Progenitor cell of endocrine pancreas (in vitro differentiated cells): ENCODE measurements at regions not wholly inside any gene's neighbourhood (a gene's known extent, or its start where the extent isn't known, plus 50 kb on each side); places are given as distances from the start of the nearest gene placed in this dataset.
A peak's percentile ranks its signal among the peaks of the same experiment; 100 is the strongest.

Experiments used
- DNase-seq: peaks from one replicate; pipeline ENCODE4 v3.0.0; 2021; ENCODE audit warnings: low spot score; ENCODE audit not compliant: unreplicated experiment
- H3K27ac Mint-ChIP-seq: 2 replicates; pipeline ENCODE4 v1.8.0; 2021; ENCODE audit warnings: mild to moderate bottlenecking, moderate library complexity, mixed read lengths
- H3K27me3 Mint-ChIP-seq: 2 replicates; pipeline ENCODE4 v1.8.0; 2021; ENCODE audit warnings: mixed read lengths
- H3K36me3 Mint-ChIP-seq: 2 replicates; pipeline ENCODE4 v1.8.0; 2022; ENCODE audit warnings: mixed read lengths; ENCODE audit not compliant: insufficient read depth
- H3K4me1 Mint-ChIP-seq: 2 replicates; pipeline ENCODE4 v1.8.0; 2021; ENCODE audit warnings: low read depth, mixed read lengths
- H3K4me3 Mint-ChIP-seq: 2 replicates; pipeline ENCODE4 v1.8.0; 2021; ENCODE audit warnings: low read depth, mild to moderate bottlenecking, moderate library complexity, mixed read lengths
- H3K9me3 Mint-ChIP-seq: 2 replicates; pipeline ENCODE4 v1.8.0; 2021; ENCODE audit warnings: low read depth, mixed read lengths
- CTCF ChIP-seq: fragments of 200-600 bp; sonication (generic); IDR thresholded peaks from one replicate; pipeline ENCODE4 v1.5.0; 2021; ENCODE audit warnings: antibody characterized with exemption, mild to moderate bottlenecking; ENCODE audit not compliant: unreplicated experiment

GRCh38 chr3:139286241-139286640 is 57.6 kb upstream of the MRPS22 start:
- Mint-ChIP-seq H3K4me3 (no peak overlapping the region), H3K36me3 (no peaks in the 10 kb centered on the region), H3K27me3 (peaks cover 25% of the 10 kb centered on the region), H3K4me1 (peaks cover 10% of the 10 kb centered on the region), H3K27ac (no peak overlapping the region), H3K9me3 (no peaks in the 10 kb centered on the region)
- DNase-seq, result no peak
- TF ChIP-seq CTCF, result no peak

- DNase-seq, result no peak
- Mint-ChIP-seq H3K27me3 (peaks cover 24% of the 10 kb centered on the region), H3K27ac (no peak overlapping the region), H3K9me3 (no peaks in the 10 kb centered on the region), H3K36me3 (no peaks in the 10 kb centered on the region), H3K4me3 (no peak overlapping the region), H3K4me1 (peaks cover 10% of the 10 kb centered on the region)
- TF ChIP-seq CTCF, result no peak
These were observed 57.0 kb upstream of the MRPS22 start for GRCh38 chr3:139286825-139287224.

- no peak for TF ChIP-seq CTCF
- no peak for DNase-seq
- Mint-ChIP-seq H3K27ac (no peak overlapping the region), H3K9me3 (no peaks in the 10 kb centered on the region), H3K36me3 (no peaks in the 10 kb centered on the region), H3K4me3 (no peak overlapping the region), H3K27me3 (peaks cover 25% of the 10 kb centered on the region), H3K4me1 (peaks cover 10% of the 10 kb centered on the region)
These were observed 56.3 kb upstream of the MRPS22 start for GRCh38 chr3:139287557-139287956.

- no peaks in the 10 kb centered on the region for H3K9me3 Mint-ChIP-seq
- H3K27me3 Mint-ChIP-seq, result peaks cover 27% of the 10 kb centered on the region
- peak overlapping the region; percentile 21 for H3K27ac Mint-ChIP-seq
- peak; percentile 20 for DNase-seq
- H3K4me1 Mint-ChIP-seq, result peaks cover 10% of the 10 kb centered on the region
- TF ChIP-seq CTCF, result no peak
- no peak overlapping the region for H3K4me3 Mint-ChIP-seq
- no peaks in the 10 kb centered on the region for H3K36me3 Mint-ChIP-seq
These were observed 55.5 kb upstream of the MRPS22 start for GRCh38 chr3:139288266-139288821.

GRCh38 chr3:139289860-139290524 is 53.8 kb upstream of the MRPS22 start:
- no peak for DNase-seq
- peaks cover 10% of the 10 kb centered on the region for H3K4me1 Mint-ChIP-seq
- H3K27me3 Mint-ChIP-seq, result peaks cover 23% of the 10 kb centered on the region
- H3K4me3 Mint-ChIP-seq, result no peak overlapping the region
- no peaks in the 10 kb centered on the region for H3K9me3 Mint-ChIP-seq
- no peak for TF ChIP-seq CTCF
- no peaks in the 10 kb centered on the region for H3K36me3 Mint-ChIP-seq
- H3K27ac Mint-ChIP-seq, result no peak overlapping the region
